PC-3 (cell line): ENCODE measurements at regions not wholly inside any gene's neighbourhood (a gene's known extent, or its start where the extent isn't known, plus 50 kb on each side); places are given as distances from the start of the nearest gene placed in this dataset.

Experiments
- EZH2 ChIP-seq: fragments of 300-600 bp; sonication (generic); IDR thresholded peaks from one replicate; pipeline ENCODE4 v1.6.1; 2017; ENCODE audit warnings: antibody characterized with exemption, mild to moderate bottlenecking, low read length; ENCODE audit not compliant: unreplicated experiment
- EZH2phosphoT487 ChIP-seq: fragments of 300-600 bp; sonication (generic); IDR thresholded peaks from 2 replicates; pipeline ENCODE4 v1.6.1; 2018; ENCODE audit warnings: mild to moderate bottlenecking, antibody characterized with exemption, low read length, borderline replicate concordance
- TF ChIP-seq, protein P1 (sequence below): fragments of 300-600 bp; sonication (generic); conservative IDR thresholded peaks from 2 replicates; pipeline ENCODE4 v1.5.1; 2017; ENCODE audit warnings: antibody characterized with exemption, low read depth, mild to moderate bottlenecking, low read length

GRCh38 chr16:79391395-79391794 lies 209.1 kb downstream of the MAF start:
- TF ChIP-seq, protein P1, sequence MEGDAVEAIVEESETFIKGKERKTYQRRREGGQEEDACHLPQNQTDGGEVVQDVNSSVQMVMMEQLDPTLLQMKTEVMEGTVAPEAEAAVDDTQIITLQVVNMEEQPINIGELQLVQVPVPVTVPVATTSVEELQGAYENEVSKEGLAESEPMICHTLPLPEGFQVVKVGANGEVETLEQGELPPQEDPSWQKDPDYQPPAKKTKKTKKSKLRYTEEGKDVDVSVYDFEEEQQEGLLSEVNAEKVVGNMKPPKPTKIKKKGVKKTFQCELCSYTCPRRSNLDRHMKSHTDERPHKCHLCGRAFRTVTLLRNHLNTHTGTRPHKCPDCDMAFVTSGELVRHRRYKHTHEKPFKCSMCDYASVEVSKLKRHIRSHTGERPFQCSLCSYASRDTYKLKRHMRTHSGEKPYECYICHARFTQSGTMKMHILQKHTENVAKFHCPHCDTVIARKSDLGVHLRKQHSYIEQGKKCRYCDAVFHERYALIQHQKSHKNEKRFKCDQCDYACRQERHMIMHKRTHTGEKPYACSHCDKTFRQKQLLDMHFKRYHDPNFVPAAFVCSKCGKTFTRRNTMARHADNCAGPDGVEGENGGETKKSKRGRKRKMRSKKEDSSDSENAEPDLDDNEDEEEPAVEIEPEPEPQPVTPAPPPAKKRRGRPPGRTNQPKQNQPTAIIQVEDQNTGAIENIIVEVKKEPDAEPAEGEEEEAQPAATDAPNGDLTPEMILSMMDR = no peak
- no peak for TF ChIP-seq EZH2phosphoT487
- TF ChIP-seq EZH2 = no peak
